NCI-H1105 (cell line): ENCODE measurements at regions not wholly inside any gene's neighbourhood (a gene's known extent, or its start where the extent isn't known, plus 50 kb on each side); places are given as distances from the start of the nearest gene placed in this dataset.

Source experiments
- DNase-seq: peaks from one replicate; lab custom pipeline; 2025; lab: John Stamatoyannopoulos, UW

GRCh38 chr3:21801631-21802030 lies 50.6 kb upstream of the ZNF385D start:
- DNase-seq: no peak

GRCh38 chr3:21803604-21804003 lies 52.6 kb upstream of the ZNF385D start:
- no peak for DNase-seq

- DNase-seq: no peak
Measured at GRCh38 chr3:21804330-21804729, 53.3 kb upstream of the ZNF385D start.

GRCh38 chr3:21806733-21807132 lies 55.7 kb upstream of the ZNF385D start:
- DNase-seq: no peak

GRCh38 chr3:21825684-21826083 lies 74.7 kb upstream of the ZNF385D start:
- DNase-seq: no peak

- no peak for DNase-seq
Measured at GRCh38 chr3:21826416-21826815, 75.4 kb upstream of the ZNF385D start.

- DNase-seq: no peak
Measured at GRCh38 chr3:21830541-21830940, 79.5 kb upstream of the ZNF385D start.

GRCh38 chr3:21835264-21835663 lies 84.3 kb upstream of the ZNF385D start:
- no peak for DNase-seq

GRCh38 chr3:21836227-21836626 lies 85.2 kb upstream of the ZNF385D start:
- DNase-seq: no peak

- no peak for DNase-seq
Measured at GRCh38 chr3:21839176-21839575, 88.2 kb upstream of the ZNF385D start.

GRCh38 chr3:21839592-21839991 lies 88.6 kb upstream of the ZNF385D start:
- no peak for DNase-seq

- no peak for DNase-seq
Measured at GRCh38 chr3:21847005-21847404, 96.0 kb upstream of the ZNF385D start.

- no peak for DNase-seq
Measured at GRCh38 chr3:21859124-21860081, 108.4 kb upstream of the ZNF385D start.

- DNase-seq: no peak
Measured at GRCh38 chr3:21860082-21860475, 109.1 kb upstream of the ZNF385D start.

- no peak for DNase-seq
Measured at GRCh38 chr3:21860657-21861056, 109.6 kb upstream of the ZNF385D start.

- DNase-seq: no peak
Measured at GRCh38 chr3:21876782-21877181, 125.8 kb upstream of the ZNF385D start.

- DNase-seq: no peak
Measured at GRCh38 chr3:21877214-21877754, 126.3 kb upstream of the ZNF385D start.

- DNase-seq: no peak
Measured at GRCh38 chr3:21879184-21879886, 128.3 kb upstream of the ZNF385D start.

GRCh38 chr3:21888656-21889055 lies 137.6 kb upstream of the ZNF385D start:
- DNase-seq: no peak

GRCh38 chr3:21889166-21889565 lies 138.2 kb upstream of the ZNF385D start:
- DNase-seq: no peak

- DNase-seq: no peak
Measured at GRCh38 chr3:21892104-21892503, 141.1 kb upstream of the ZNF385D start.

- DNase-seq: no peak
Measured at GRCh38 chr3:21893242-21893641, 142.2 kb upstream of the ZNF385D start.
